RWPE1 (cell line): ENCODE measurements at regions not wholly inside any gene's neighbourhood (a gene's known extent, or its start where the extent isn't known, plus 50 kb on each side); places are given as distances from the start of the nearest gene placed in this dataset.
"Not testable (repeated sequence)": the region's sequence is repeated elsewhere in the genome, so short reads cannot be mapped to it uniquely, and the experiment has no call there.

Source experiments
- CTCF ChIA-PET: fragments of 350-600 bp; sonication (Branson Sonifier 250); formaldehyde crosslinking; extraction: SDS; loops from one replicate; lab custom pipeline; 2021; lab: Yijun Ruan, JAX
- POLR2A ChIA-PET: fragments of 400-600 bp; formaldehyde crosslinking; extraction: SDS; loops from one replicate; lab custom pipeline; 2020; ENCODE audit warnings: antibody characterized with exemption; ENCODE audit not compliant: low non-redundant PET; lab: Yijun Ruan, JAX
- DNase-seq: peaks from one replicate; pipeline ENCODE4 v3.0.0; 2012; ENCODE audit warnings: low spot score
- H3K27ac ChIP-seq: fragments of 450-650 bp; 2 replicates; pipeline ENCODE4 v1.5.1; 2017
- CTCF ChIP-seq: fragments of 450-650 bp; conservative IDR thresholded peaks from 2 replicates; pipeline ENCODE4 v1.5.1; 2017; ENCODE audit warnings: low read depth, mild to moderate bottlenecking

DNA sequence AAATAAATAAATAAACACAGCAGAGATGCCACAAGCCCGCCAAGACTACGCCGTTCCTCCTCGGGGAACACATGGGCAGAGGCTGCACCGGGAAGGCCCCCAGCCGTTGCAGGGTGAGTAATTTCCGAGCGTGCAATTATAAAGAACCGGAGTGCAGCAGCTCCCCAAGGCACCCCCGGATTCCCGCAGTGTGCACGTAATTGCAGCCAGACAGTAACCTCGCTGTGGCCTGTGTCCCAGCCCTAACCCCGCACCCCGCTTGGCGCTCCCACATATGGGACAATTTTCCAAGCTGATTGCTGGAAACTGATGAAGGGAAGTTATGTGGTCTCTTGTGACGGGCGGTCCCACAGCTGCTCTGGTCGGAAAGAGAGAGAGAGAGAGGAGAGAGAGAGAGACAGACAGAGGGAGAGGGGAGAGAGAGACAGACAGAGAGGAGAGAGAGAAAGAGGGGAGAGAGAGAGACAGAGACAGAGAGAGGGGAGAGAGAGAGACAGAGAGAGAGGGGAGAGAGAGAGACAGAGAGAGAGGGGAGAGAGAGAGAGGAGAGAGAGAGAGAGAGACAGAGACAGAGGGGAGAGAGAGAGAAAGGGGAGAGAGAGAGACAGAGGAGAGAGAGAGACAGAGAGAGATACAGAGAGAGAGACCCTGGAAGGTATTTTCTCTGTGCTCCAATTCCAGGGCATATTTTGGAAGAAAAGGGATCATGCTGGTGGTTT, 275.4 kb downstream of the SHOX start:
- ChIA-PET CTCF (no interaction called here), POLR2A (no interaction called here)
- TF ChIP-seq CTCF, result no peak
- H3K27ac ChIP-seq, result no peak overlapping the region
- no peak for DNase-seq

DNA sequence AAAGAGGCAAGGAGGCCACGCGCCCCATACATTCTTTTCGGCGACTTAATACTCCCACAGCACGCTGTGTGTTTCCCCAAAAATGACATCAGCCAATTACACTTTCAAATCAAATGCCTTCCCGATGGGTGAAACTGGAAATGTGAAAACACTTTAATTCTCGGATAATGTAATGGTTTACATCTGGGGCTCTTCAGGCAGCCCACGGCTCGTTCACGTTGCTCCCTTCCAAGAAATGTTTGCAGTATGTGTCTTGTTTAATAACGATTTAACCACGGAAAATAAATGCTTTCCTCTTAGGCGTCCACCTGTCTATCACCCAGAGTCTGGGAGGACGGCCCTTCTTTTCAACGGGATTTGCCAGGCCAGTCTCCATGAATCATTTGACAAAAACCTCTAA, 272.5 kb downstream of the SHOX start:
- ChIA-PET POLR2A (no interaction called here), CTCF (no interaction called here)
- no peak for TF ChIP-seq CTCF

DNA sequence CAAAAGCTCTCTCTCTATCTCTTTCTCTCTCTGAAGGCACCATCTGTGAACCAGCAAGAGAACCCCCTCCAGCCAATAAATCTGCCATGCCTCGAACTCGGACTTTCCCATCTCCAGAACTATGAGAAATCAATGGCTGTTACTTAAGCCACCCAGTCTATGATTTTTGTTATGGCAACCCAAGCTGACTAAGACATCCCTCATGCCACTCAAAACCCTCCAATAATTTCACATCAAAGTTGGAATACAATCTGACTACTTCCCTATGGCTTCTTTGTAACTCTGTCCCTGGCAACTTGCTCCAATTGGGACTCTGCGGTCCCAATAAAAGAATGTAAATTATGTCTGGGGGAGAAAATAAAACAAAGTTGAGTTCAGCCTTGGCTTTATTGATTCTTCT, 265.7 kb downstream of the SHOX start:
- no peak for DNase-seq
- TF ChIP-seq CTCF, result no peak
- POLR2A ChIA-PET, result no interaction called here
- no peak overlapping the region for H3K27ac ChIP-seq
- CTCF ChIA-PET, result no interaction called here

More for the DNA sequence above, 272.5 kb downstream of the SHOX start:
- no peak for DNase-seq
- no peak overlapping the region for H3K27ac ChIP-seq

GRCh38 chrX:889966-890651, 259.5 kb downstream of the SHOX start:
- CTCF ChIA-PET, result no interaction called here

DNA sequence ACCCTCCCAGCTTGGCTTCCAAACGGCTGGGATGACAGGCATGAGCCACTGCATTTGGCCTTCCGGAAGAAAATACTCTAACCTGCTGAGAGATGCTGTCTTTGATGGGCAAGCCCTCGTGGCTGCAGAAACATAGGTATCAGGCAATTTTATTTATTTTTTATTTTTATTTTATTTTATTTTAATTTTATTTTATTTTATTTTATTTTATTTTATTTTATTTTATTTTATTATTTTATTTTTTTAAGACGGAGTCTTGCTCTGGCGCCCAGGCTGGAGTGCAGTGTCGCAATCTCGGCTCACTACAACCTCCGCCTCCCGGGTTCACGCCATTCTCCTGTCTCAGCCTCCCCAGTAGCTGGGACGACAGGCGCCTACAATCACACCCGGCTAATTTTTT, 257.1 kb downstream of the SHOX start:
- CTCF ChIA-PET, POLR2A ChIA-PET, H3K27ac ChIP-seq, DNase-seq: not testable (repeated sequence)

More at GRCh38 chrX:889966-890651, 259.5 kb downstream of the SHOX start:
- H3K27ac ChIP-seq, result no peak overlapping the region
- DNase-seq, result no peak
- POLR2A ChIA-PET, result no interaction called here
- TF ChIP-seq CTCF, result no peak

DNA sequence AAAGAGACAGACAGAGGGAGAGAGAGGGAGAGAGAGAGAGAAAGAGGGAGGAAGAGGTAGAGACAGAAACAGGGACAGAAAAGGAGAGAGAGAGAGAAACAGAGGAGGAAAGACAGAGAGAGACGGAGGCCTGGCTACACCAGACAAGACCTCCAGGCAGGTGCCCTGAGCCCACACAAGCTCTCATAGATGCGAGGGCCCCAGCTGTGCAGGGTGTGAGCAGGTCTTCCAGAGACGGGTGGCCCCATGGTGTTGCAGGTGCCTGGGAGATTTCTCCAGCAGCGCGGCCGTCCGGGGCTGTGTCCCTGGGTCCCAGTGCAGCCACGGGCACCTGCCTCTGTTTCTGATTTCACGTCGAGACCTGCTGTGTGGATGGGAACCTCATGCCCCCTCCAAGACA, 253.0 kb downstream of the SHOX start:
- CTCF ChIA-PET, result no interaction called here
- POLR2A ChIA-PET, result no interaction called here
- no peak for TF ChIP-seq CTCF
- DNase-seq, result no peak
- H3K27ac ChIP-seq, result no peak overlapping the region

- H3K27ac ChIP-seq, DNase-seq, CTCF ChIA-PET, POLR2A ChIA-PET: not testable (repeated sequence)
Measured at GRCh38 chrX:879756-880698, 249.4 kb downstream of the SHOX start.
